A673 (cell line): ENCODE measurements at regions not wholly inside any gene's neighbourhood (a gene's known extent, or its start where the extent isn't known, plus 50 kb on each side); places are given as distances from the start of the nearest gene placed in this dataset.

Source experiments
- BruUV-seq: library from RNA; stranded (reverse); fragments of 400-500 nt; replicated peaks from 2 replicates; lab custom pipeline; 2021; lab: Mats Ljungman, UMichigan
- CTCF ChIA-PET: fragments of 300-600 bp; sonication (Branson Sonifier 250); formaldehyde crosslinking; loops from one replicate; lab custom pipeline; 2022; ENCODE audit warnings: antibody characterized with exemption; lab: Charles Lee
- POLR2A ChIA-PET: fragments of 300-600 bp; sonication (Branson Sonifier 250); formaldehyde crosslinking; loops from one replicate; lab custom pipeline; 2022; ENCODE audit warnings: antibody characterized with exemption; ENCODE audit not compliant: low non-redundant PET; lab: Charles Lee
- DNase-seq: peaks from one replicate; pipeline ENCODE4 v3.0.0-alpha.2; 2015; ENCODE audit warnings: low spot score
- H3K27ac ChIP-seq: fragments of 200-600 bp; sonication (generic); 2 replicates; pipeline ENCODE4 v1.5.1; 2016; ENCODE audit warnings: mixed run types, low read depth, mild to moderate bottlenecking, mixed read lengths, antibody characterized with exemption, low read length; ENCODE audit not compliant: poor library complexity, severe bottlenecking
- H3K27me3 ChIP-seq: fragments of 200-600 bp; sonication (generic); replicated peaks from 2 replicates; pipeline ENCODE4 v1.6.1; 2017; ENCODE audit warnings: mixed run types, low read depth, mild to moderate bottlenecking, mixed read lengths, antibody characterized with exemption, low read length; ENCODE audit not compliant: insufficient read depth, poor library complexity
- H3K36me3 ChIP-seq: fragments of 200-600 bp; sonication (generic); 2 replicates; pipeline ENCODE4 v1.6.1; 2016; ENCODE audit warnings: mixed run types, mild to moderate bottlenecking, mixed read lengths, antibody characterized with exemption, low read length; ENCODE audit not compliant: insufficient read depth, poor library complexity, severe bottlenecking
- H3K4me1 ChIP-seq: fragments of 200-600 bp; sonication (generic); 2 replicates; pipeline ENCODE4 v1.6.1; 2017; ENCODE audit warnings: mixed run types, mild to moderate bottlenecking, mixed read lengths, antibody characterized with exemption, low read length; ENCODE audit not compliant: insufficient read depth, poor library complexity, severe bottlenecking
- H3K4me3 ChIP-seq: fragments of 200-600 bp; sonication (generic); 2 replicates; pipeline ENCODE4 v1.5.1; 2016; ENCODE audit warnings: low read depth, mixed run types, mild to moderate bottlenecking, mixed read lengths, low read length; ENCODE audit not compliant: poor library complexity, severe bottlenecking
- H3K9me3 ChIP-seq: fragments of 200-600 bp; sonication (generic); 2 replicates; pipeline ENCODE4 v1.6.1; 2016; ENCODE audit warnings: mixed run types, low read depth, mild to moderate bottlenecking, mixed read lengths, antibody characterized with exemption, low read length; ENCODE audit not compliant: poor library complexity, severe bottlenecking
- CTCF ChIP-seq: fragments of 300-800, 200-600 bp; sonication (generic); conservative IDR thresholded peaks from 2 replicates; pipeline ENCODE4 v1.5.1; 2017; ENCODE audit warnings: low read depth, mild to moderate bottlenecking, antibody characterized with exemption, low read length, moderate library complexity, mixed read lengths
- EZH2 ChIP-seq: fragments of 200-600 bp; sonication (generic); IDR thresholded peaks from 2 replicates; pipeline ENCODE4 v1.6.1; 2017; ENCODE audit warnings: borderline replicate concordance, low read depth, mild to moderate bottlenecking, mixed read lengths, antibody characterized with exemption, low read length; ENCODE audit not compliant: poor library complexity, severe bottlenecking
- intact Hi-C: fragments of 100-400 bp; cut with micrococcal nuclease; formaldehyde crosslinking; loops from one replicate; pipeline ENCODE4 v1.10.0; 2022; ENCODE audit not compliant: unreplicated experiment

- DNase-seq: peak; percentile 9
- BruUV-seq: no TSS peak
- H3K36me3 ChIP-seq: no peaks in the 10 kb centered on the region
- no peak for TF ChIP-seq EZH2
- no peak for TF ChIP-seq CTCF
- no peak overlapping the region for H3K4me3 ChIP-seq
- ChIA-PET POLR2A (no interaction called here), CTCF (no interaction called here)
- H3K4me1 ChIP-seq: peaks cover 14% of the 10 kb centered on the region
- no peaks in the 10 kb centered on the region for H3K27me3 ChIP-seq
- no peak overlapping the region for H3K27ac ChIP-seq
- no peaks in the 10 kb centered on the region for H3K9me3 ChIP-seq
- intact Hi-C loops: no loop called here
These were observed 64.0 kb upstream of the KLF6 start for GRCh38 chr10:3848775-3849635.

- Histone ChIP-seq H3K27me3 (no peaks in the 10 kb centered on the region), H3K36me3 (no peaks in the 10 kb centered on the region), H3K4me3 (no peak overlapping the region), H3K4me1 (peaks cover 14% of the 10 kb centered on the region), H3K27ac (no peak overlapping the region), H3K9me3 (no peaks in the 10 kb centered on the region)
- BruUV-seq: no TSS peak
- CTCF ChIA-PET: no interaction called here
- intact Hi-C loops: no loop called here
- TF ChIP-seq EZH2: no peak
- TF ChIP-seq CTCF: no peak
- DNase-seq: no peak
- POLR2A ChIA-PET: no interaction called here
These were observed 63.2 kb upstream of the KLF6 start for GRCh38 chr10:3848005-3848774.

- Histone ChIP-seq H3K36me3 (no peaks in the 10 kb centered on the region), H3K4me1 (peaks cover under 1% of the 10 kb centered on the region), H3K9me3 (no peaks in the 10 kb centered on the region), H3K27ac (no peak overlapping the region), H3K27me3 (no peaks in the 10 kb centered on the region), H3K4me3 (no peak overlapping the region)
- no peak for TF ChIP-seq CTCF
- no peak for TF ChIP-seq EZH2
- POLR2A ChIA-PET: no interaction called here
- intact Hi-C loops: no loop called here
- BruUV-seq: no TSS peak
- CTCF ChIA-PET: no interaction called here
- DNase-seq: no peak
These were observed 61.7 kb upstream of the KLF6 start for GRCh38 chr10:3846736-3847135.
